ENCODE measurements at regions not wholly inside any gene's neighbourhood (a gene's known extent, or its start where the extent isn't known, plus 50 kb on each side); places are given as distances from the start of the nearest gene placed in this dataset.

DNA sequence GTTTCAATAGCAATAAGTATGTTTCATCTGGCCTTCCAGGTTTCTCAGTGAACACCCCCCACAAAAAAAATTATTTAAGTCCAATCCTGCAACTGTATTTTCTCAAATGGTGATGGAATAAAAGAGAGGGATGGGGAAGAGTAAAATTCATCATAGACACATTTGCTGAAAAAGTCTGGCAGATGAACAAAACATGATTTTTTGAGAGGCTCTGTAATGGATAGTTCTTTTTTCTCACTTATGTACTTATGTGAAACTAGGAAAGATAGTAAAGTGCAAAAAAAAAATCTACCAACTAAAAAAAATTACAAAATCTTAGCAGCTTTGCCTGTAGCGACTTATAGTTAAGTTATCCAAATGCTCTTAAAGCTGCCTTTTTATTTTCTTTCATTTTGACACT, 412.4 kb downstream of the FOXG1 start:
- DNase-seq (ENCODE audit: insufficient read length, low spot score) (no peak), FAIRE-seq (no peak)

DNA sequence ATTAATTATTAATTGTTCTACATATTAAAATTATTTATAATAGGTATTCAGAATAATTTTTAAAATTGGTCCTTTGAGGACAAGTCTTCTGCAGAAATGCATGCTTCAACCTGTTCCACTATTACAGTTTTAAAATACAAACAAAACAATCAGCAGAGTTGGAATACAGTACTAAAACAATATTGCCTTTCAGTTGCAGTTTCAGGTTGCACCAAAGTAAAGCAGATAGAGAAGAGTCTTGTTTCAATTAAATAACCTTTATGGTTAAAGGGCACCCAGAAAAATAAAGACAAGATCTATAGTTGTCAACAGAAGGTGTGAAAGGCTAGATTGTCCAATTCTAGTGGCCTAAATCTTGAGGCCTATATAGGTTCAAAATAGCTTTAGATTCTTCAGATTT, 424.5 kb downstream of the FOXG1 start:
- FAIRE-seq: no peak
- no peak for DNase-seq (ENCODE audit: insufficient read length, low spot score)

DNA sequence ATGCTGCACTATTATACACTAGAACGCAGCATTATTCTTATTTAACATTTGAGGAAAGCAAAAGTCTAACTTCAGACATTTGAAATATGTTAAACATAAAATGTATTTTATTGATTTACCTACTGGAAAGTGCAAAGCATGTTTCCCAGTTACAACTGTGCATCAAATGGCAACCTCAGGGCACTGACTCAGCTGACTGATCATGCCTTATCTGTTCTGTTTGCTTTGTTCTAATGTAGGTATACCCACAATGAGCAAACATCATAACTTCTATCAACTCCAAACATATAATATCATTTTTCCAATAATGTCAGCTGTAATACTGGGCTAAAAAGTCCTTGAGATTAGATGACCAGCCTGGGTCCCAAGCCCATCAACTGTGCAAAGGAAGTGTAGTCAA, 431.0 kb downstream of the FOXG1 start:
- DNase-seq (ENCODE audit: insufficient read length, low spot score): no peak
- peak; percentile 49 for FAIRE-seq

DNA sequence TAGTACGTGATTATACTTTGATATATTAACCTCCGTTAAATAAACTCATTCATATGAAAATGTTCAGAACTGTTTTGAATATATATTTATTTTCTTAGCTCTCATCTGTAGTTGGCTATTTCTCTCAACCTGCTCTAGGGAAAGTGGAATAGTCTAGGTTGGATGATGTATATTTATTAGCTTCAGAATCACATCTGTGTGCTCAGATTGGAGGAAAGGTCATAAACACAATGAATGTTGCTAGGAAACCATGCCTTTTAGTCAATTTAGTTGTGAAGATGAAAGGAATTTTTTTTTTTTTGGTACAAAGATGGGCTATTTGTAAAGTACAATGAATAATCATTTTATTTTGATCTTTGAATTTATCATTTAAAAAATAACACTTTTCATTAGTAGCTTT, 439.1 kb downstream of the FOXG1 start:
- no peak for DNase-seq (ENCODE audit: insufficient read length, low spot score)
- FAIRE-seq: no peak

DNA sequence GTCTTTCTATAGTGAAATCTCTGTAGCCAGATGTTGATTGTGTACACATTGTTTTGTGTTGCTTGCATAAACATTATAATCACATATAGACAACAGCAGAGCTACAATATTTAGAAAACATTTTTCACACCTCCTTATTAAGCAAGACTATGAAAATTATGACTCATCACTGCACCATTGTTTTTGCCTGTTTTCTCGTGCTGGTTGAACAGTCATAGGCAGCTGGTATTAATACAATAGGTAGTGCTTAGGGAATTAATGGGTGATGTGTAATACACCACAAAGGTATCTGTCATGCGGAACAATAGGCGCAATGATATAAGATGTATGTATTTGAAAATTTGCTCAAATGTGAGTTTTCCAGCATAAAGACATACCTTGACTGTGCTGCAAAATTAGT, 449.3 kb downstream of the FOXG1 start:
- FAIRE-seq (no peak), DNase-seq (ENCODE audit: insufficient read length, low spot score) (no peak)

DNA sequence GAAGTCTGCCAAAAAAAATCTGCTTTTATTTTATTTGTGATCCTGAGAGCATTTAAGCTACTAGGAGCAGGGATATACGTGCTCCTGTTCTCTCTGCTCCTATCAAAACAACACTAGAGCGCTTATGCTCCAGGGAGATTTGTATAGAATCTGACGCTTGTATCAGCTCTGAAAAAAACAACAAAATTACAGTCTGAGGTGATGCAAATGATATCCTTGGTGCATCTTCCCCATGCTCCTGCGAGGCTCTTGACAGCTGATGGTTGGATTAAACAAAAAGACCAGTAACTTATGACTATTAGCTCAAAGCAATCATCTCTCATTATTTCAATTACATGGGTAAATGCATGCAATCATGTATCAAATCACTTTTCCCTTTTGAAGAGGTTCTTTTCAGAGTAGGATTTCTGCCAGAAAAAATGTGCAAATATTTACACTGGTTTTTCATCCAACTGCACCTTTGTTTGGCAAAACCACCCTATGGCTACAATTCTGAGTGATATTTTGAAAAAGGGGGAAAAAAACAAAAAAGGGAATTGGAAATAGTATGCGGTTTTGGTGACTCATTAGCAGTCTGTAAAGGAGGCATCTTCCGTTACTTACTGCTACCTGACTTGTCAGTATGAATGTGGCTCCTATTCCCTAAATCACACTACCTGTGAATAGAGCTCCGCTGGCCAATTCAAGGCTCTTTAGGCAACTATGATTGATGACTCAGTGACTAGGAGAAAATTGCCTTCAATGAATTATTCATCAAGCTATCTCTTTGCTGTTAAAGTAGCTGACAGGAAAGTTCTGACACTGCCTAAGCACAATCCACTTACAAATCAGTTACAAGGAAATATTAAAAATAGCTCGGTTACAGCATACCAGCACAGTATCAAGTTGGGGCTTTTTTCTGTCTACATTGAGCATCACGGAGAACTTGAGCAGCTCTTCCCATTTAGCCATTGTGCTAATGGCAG, 450.0 kb downstream of the FOXG1 start:
- FAIRE-seq: peak; percentile 65
- no peak for DNase-seq (ENCODE audit: insufficient read length, low spot score)

DNA sequence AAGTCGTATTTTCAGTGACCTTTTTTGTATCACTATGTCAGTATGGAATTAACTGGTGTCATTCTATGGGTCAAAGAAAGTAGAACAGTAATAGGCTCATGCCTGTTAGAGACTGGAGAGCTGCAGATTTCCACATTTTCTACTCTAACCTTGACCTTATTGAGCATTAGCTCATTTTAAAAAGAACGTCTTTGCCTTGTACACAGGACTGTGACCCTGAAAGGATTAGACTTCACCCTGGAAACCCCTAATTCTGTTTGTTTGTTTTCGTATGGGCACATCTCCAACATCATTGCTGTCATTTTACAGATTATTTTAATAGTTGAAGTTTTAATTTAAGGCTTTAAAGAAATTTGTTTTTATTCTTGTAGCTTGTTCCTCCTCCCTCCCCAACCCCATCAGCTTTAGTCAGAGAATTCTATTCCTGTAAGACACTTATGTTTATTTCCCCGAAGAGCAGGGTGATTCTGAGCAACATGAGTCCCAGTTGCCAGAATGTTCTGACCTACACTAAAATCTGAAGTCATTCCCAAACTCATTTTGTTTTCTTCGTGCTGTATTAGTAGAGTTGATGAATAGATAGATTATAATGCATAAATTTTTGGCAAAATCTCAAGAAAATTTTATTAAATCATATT, 451.3 kb downstream of the FOXG1 start:
- DNase-seq (ENCODE audit: insufficient read length, low spot score) (no peak), FAIRE-seq (no peak)

DNA sequence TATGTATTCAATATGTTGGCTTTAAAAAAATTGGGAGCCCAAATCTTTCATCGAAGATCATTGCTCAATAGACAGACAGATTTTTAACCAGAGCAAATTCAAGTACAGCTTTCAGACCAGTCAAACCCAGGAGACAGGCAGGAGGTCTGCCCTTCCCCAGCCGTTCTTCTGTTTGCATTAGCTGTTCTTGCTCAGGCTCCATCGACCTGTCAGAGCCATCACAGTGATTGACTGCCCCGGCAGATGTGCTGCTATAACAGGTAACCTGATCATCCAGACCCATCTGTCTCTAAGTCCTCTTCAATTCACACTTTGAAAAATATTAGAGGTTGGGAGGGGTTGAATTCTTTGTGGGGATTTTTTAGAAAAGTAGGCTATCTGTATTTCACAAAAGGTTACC, 453.5 kb downstream of the FOXG1 start:
- no peak for DNase-seq (ENCODE audit: insufficient read length, low spot score)
- FAIRE-seq: peak; percentile 9

DNA sequence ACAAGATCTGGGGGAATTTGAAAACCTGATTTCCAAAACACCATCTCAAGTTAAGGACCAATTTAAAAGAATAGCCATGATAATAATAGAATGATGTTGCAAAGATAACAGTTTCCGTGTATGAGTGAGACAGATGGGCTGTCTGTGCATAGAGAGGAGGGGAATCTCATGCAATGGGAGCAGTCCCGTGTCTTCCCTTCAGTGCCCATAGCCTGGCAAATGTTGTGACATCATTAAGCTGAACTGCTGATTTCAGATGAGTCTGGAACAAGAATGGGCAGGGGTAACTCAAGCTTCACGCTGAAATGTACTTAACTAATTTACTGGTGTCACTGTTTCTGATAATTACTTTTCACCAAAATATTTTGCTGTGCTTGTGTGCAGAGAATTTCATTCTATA, 454.0 kb downstream of the FOXG1 start:
- FAIRE-seq: peak; percentile 93

DNA sequence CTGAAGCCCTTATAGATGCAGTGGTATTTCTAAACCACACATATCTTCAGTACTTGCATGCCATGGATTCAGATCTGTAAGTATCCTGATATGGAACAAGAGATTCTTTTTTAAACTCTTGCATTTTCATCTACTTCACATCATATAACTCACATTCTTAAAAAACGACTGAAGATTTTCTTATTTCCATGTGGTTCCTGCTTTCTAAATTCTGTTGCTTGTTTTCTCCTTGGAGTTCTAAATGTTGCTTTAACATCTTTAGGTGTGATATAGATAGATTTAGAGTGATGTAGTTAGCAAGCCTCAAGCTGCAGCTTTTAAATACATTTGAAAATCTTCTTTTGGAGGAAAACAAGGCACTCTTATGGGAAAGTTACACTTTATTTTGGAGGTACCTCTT, 455.4 kb downstream of the FOXG1 start:
- DNase-seq (ENCODE audit: insufficient read length, low spot score) (no peak), FAIRE-seq (no peak)

More for the DNA sequence above, 454.0 kb downstream of the FOXG1 start:
- no peak for DNase-seq (ENCODE audit: insufficient read length, low spot score)

DNA sequence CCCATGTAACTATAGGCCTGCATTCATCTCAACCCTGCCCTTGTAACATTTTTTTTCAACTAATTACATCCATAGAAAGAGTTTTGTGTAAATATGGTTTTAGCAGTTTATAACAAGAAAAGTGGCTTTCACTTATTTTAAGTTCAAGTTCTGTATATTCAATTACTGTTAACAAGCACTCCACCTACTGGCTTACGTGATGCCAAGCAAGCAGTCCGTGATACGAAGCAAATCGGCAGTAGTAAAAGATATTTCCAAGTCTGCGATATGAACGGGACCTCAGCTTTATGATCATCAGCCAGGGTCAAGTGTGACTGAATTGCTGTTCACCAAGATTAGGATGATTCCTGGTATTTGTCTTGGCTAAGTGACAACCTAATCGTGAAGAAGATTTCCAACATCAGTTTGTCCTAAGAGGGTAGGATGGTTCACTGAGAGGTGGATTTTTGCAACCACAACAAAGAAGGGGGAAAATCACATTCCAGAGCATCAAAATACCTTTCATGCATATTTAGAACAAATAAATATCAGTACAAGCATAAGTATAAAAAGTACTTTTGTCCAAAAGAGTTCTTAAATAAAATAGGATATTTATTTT, 456.2 kb downstream of the FOXG1 start:
- FAIRE-seq (peak; percentile 98), DNase-seq (ENCODE audit: insufficient read length, low spot score) (peak; percentile 25)

DNA sequence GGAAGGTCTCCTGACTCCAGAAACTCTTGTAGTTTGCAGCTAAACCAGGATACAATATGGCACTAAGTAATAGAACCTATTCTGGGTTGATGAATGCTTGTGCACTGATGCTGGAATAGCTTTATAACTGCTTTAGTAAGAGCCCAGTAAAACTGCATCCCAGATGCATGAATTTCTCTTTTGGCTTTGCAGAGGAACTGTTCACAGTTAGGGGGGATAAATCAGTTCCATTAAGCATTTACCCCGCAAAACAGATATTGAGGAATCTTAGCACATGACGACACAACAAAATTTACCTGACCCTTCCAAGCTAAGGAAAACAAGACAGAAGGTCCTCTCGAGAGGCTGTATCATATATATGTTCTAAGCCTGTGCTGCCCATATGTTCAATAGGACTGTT, 457.4 kb downstream of the FOXG1 start:
- DNase-seq (ENCODE audit: insufficient read length, low spot score): no peak

DNA sequence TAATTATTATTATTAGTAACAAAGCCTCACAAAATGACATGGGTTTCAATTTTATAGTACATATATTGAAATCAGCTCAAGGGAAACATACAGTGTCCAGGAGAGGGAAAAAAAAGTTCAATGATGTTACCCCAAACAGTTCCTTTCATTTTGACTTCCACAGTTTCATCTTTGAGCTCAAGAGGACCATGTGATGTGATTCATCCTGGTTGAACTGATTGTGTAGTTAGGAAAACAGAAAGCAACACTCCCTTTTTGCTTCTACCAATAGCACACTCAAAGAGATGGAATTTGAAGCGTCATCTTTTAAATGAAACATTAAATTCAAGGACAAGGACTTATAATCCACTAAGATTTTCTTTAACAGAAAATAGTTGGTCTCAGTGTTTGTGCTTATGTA, 461.0 kb downstream of the FOXG1 start:
- FAIRE-seq: no peak
- DNase-seq (ENCODE audit: insufficient read length, low spot score): no peak

More for the DNA sequence above, 457.4 kb downstream of the FOXG1 start:
- peak; percentile 62 for FAIRE-seq

DNA sequence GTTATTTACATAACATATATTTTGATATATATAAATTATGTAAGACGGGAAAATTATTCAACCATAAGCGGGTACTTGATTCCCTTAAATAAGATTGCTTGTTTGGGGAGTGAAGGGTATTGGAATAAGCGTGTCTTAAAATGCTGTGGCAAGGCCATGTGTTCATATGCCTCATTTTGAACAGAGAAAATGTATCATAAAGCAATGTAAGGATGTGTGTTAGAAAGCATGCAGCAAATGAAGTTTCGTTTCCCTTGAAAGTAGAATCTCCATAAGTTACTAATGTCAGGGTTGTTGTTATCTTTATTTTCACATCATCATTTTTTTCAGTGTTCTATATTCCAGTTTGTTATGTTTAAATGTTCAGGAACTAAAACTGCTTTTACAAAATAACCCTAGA, 465.6 kb downstream of the FOXG1 start:
- FAIRE-seq (no peak), DNase-seq (ENCODE audit: insufficient read length, low spot score) (no peak)

DNA sequence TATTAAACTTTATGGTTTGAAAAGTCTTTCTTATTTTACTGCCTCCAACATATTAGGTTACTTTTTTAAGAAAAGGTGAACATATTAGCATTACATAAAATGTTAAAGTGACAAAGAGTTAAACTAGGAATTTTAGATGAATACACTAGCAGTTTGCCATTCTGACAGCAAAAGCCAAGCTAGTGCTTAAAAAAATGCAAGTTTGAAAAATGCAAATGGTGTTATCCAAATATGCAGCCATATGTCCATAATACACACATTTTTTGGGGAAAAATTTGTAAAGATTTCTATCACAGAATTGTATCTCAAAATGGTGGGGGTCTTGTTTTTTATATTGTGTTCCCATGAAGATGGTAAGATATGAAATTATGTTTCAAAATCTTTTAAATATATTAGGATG, 466.1 kb downstream of the FOXG1 start:
- FAIRE-seq (no peak), DNase-seq (ENCODE audit: insufficient read length, low spot score) (no peak)

DNA sequence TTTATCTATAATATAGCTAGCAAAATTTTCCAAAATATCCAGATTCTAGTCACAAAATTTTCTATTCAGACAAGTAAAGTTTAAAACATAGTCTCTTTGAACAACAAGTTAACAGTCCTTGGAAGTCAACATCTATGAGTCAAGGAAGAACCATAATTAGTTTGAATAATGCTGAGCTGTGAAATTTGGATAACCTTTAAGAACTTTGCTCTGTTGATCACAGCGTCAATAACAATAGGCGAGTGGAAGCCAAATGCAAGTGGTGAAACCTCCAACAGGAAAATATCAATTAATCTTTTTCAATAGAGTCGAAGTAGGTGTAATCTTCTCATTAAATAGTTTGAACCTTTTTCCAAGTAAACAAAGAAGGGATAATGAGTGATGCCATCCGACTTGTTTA, 466.6 kb downstream of the FOXG1 start:
- DNase-seq (ENCODE audit: insufficient read length, low spot score) (no peak), FAIRE-seq (no peak)

DNA sequence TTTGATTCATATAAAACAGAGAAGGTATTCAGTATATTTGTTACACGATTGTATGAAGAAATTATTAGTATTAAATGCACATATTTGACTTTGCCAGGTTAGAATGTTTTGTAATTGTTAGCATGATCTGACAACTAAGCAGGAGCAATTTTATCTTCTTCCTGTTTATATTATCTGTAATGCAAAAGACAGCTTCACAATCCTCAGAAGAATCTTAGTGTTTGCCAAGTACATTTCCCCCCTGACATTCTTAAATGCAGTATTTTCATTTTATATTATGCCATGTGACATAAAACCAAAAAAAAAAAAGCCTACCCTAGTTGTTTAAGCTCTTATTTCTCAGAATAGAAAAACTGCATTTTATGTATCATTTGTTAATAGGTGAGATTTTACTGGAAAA, 469.4 kb downstream of the FOXG1 start:
- no peak for DNase-seq (ENCODE audit: insufficient read length, low spot score)
- no peak for FAIRE-seq

DNA sequence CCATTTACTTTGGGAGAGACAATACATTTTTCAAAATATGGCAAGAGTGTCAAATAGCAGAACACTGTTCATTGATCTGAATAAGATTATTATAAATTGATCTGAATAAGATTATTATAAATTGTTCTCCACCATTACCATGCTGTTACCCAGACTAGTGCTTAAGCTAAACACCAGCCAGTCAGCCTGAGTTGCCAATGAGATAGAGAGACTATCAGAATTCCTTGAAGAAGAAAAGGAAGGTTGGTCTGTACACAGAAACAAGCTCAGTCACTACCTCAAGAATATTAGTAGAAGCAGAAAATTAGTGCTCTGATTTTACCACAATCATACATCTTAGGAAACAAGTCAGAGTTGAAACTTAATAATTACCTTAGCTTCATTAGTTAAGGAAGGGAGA, 469.8 kb downstream of the FOXG1 start:
- DNase-seq (ENCODE audit: insufficient read length, low spot score): no peak

DNA sequence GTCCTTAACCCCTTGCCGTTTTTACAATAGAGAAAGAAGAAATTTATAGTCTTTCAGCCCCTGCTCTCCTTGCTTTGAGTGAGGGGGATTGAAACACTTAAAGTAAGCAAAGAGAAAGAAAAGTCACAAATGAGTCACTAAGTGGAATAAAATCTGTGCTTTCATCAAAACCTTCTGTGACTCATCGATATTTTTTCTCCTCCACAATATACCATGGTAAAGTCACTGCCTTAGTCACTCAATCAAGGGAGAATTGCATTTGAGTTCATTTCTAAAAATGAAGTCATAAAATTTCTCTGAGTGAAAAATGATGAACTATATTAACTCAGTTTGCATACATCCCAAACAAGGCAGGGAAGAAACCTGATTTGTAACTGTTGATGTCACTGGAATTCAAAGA, 470.3 kb downstream of the FOXG1 start:
- peak; percentile 41 for DNase-seq (ENCODE audit: insufficient read length, low spot score)
- peak; percentile 89 for FAIRE-seq

More for the DNA sequence above, 469.8 kb downstream of the FOXG1 start:
- FAIRE-seq: no peak

DNA sequence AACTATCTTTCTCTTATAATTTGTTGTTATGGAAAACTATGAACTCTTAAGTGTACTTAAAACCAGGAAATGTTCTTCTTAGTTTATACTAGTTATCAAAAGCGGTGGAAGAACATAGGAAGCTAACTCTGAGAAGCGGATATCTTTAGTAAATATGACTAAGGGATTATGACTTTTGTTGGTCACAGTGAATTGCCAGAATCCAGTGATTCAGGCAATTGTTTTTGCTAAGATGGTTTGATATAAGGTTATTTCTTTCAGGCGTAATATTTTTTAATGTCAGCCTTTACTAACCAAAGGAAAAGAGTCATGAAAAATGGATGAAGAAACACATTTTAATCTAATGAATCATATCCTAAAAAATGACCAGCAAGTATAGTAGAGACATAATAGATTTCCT, 473.5 kb downstream of the FOXG1 start:
- FAIRE-seq: peak; percentile 16
- DNase-seq (ENCODE audit: insufficient read length, low spot score): peak; percentile 42
